ENCODE measurements at regions not wholly inside any gene's neighbourhood (a gene's known extent, or its start where the extent isn't known, plus 50 kb on each side); places are given as distances from the start of the nearest gene placed in this dataset.
A peak's percentile ranks its signal among the peaks of the same experiment; 100 is the strongest.

GRCh38 chr10:28977518-28977917 lies 300.2 kb downstream of the BAMBI start (continued):
- no peak for TF ChIP-seq YY1 (IDR thresholded peaks at IDR 0.05; ENCODE audit: borderline replicate concordance in 1 of 3, control insufficient read depth in 1 of 3, extremely low read depth in 1 of 3, insufficient read depth in 3 of 3, insufficient read length in 1 of 3, insufficient replicate concordance in 2 of 3, low read depth in 1 of 3, low read length in 2 of 3)

GRCh38 chr10:28980264-28980663 lies 302.9 kb downstream of the BAMBI start:
- TF ChIP-seq PKNOX1 (IDR thresholded peaks at IDR 0.05) (peak; percentile 92), NFYB (IDR thresholded peaks at IDR 0.05; ENCODE audit: extremely low read depth, insufficient read length) (peak; percentile 6), ILF3 (IDR thresholded peaks at IDR 0.05; ENCODE audit: borderline replicate concordance) (no peak)
- no peak overlapping the region for H3K4me2 ChIP-seq (ENCODE audit: insufficient read depth, low read length)
- no peak overlapping the region for H3K9ac ChIP-seq (ENCODE audit: insufficient read depth in 1 of 2, low read depth in 2 of 2, low read length in 2 of 2)
- no peaks in the 10 kb centered on the region for H3K9me3 ChIP-seq (replicated peaks; ENCODE audit: control insufficient read depth, insufficient read depth, low read depth, low read length)
- DNase-seq (ENCODE audit: extremely low read depth in 1 of 4, low spot score in 3 of 4) (peak in 1 of 4 experiments; percentile 30), FAIRE-seq (no peak), ATAC-seq (no peak)
- intact Hi-C loops (cut with micrococcal nuclease): no loop called here
- 59% methylated on average over 2 of the region's 2 CpGs for WGBS (ENCODE audit: insufficient coverage, low coverage, missing lambda C conversion rate)
- peaks cover 4 to 19% of the 10 kb centered on the region in 2 experiments; a peak in 3 of 5 replicates for H3K4me1 ChIP-seq (replicated peaks in 1 of 2; ENCODE audit: control insufficient read depth in 2 of 2, insufficient read depth in 2 of 2, low read length in 2 of 2)
- H3K4me3 ChIP-seq: no peak overlapping the region
- H3K27ac ChIP-seq (ENCODE audit: extremely low read depth, low read depth, low read length): no peak overlapping the region
- H4K20me1 ChIP-seq (replicated peaks; ENCODE audit: control insufficient read depth, insufficient read depth, low read length): no peaks in the 10 kb centered on the region
- in situ Hi-C loops (cut with MboI): no loop called here
- BruUV-seq (replicated peaks): no TSS peak
- H3K79me2 ChIP-seq (ENCODE audit: control insufficient read depth, insufficient read depth, low read length): no peaks in the 10 kb centered on the region
- H3K36me3 ChIP-seq (ENCODE audit: control insufficient read depth, insufficient read depth, low read length): no peaks in the 10 kb centered on the region
- CTCF ChIA-PET (ENCODE audit: low intra/inter-chr PET ratio): no interaction called here
- H3K9me1 ChIP-seq (ENCODE audit: control insufficient read depth, insufficient read depth, low read length): no peaks in the 10 kb centered on the region
- H3K27me3 ChIP-seq (ENCODE audit: control insufficient read depth in 2 of 2, insufficient read depth in 2 of 2, low read length in 2 of 2): no peaks in the 10 kb centered on the region
- POLR2A ChIA-PET: no interaction called here
- no peak overlapping the region for H2AFZ ChIP-seq (ENCODE audit: low read depth, low read length)
